ENCODE measurements at regions not wholly inside any gene's neighbourhood (a gene's known extent, or its start where the extent isn't known, plus 50 kb on each side); places are given as distances from the start of the nearest gene placed in this dataset.

GRCh38 chr1:232385221-232385620, 244.7 kb downstream of the SIPA1L2 start:
- DNase-seq (ENCODE audit: low read depth in 2 of 2), result peak in 1 of 2 donors; percentile 53

GRCh38 chr1:232384171-232384883, 245.6 kb downstream of the SIPA1L2 start:
- no peak for DNase-seq (ENCODE audit: low read depth in 2 of 2)

GRCh38 chr1:232383455-232384123, 246.3 kb downstream of the SIPA1L2 start:
- peak in 1 of 2 donors; percentile 5 for DNase-seq (ENCODE audit: low read depth in 2 of 2)

- DNase-seq (ENCODE audit: low read depth in 2 of 2), result no peak
Observed at GRCh38 chr1:232382671-232383070, 247.3 kb downstream of the SIPA1L2 start.

- no peak for DNase-seq (ENCODE audit: low read depth in 2 of 2)
Observed at GRCh38 chr1:232381394-232382100, 248.4 kb downstream of the SIPA1L2 start.

GRCh38 chr1:232380596-232380995, 249.3 kb downstream of the SIPA1L2 start:
- no peak for DNase-seq (ENCODE audit: low read depth in 2 of 2)

- no peak for DNase-seq (ENCODE audit: low read depth in 2 of 2)
Observed at GRCh38 chr1:232380131-232380530, 249.8 kb downstream of the SIPA1L2 start.

GRCh38 chr1:232379063-232379434, 250.9 kb downstream of the SIPA1L2 start:
- no peak for DNase-seq (ENCODE audit: low read depth in 2 of 2)

GRCh38 chr1:232378266-232379062, 251.5 kb downstream of the SIPA1L2 start:
- DNase-seq (ENCODE audit: low read depth in 2 of 2), result no peak

GRCh38 chr1:232377494-232377770, 252.5 kb downstream of the SIPA1L2 start:
- DNase-seq (ENCODE audit: low read depth in 2 of 2), result peak; percentile 79 to 86

GRCh38 chr1:232376632-232377493, 253.1 kb downstream of the SIPA1L2 start:
- peak in 1 of 2 donors; percentile 6 for DNase-seq (ENCODE audit: low read depth in 2 of 2)

GRCh38 chr1:232372841-232373440, 257.0 kb downstream of the SIPA1L2 start:
- DNase-seq (ENCODE audit: low read depth in 2 of 2), result peak; percentile 45 to 86

GRCh38 chr1:232372431-232372830, 257.5 kb downstream of the SIPA1L2 start:
- no peak for DNase-seq (ENCODE audit: low read depth in 2 of 2)

- no peak for DNase-seq (ENCODE audit: low read depth in 2 of 2)
Observed at GRCh38 chr1:232369451-232370296, 260.3 kb downstream of the SIPA1L2 start.

GRCh38 chr1:232368821-232369321, 261.1 kb downstream of the SIPA1L2 start:
- no peak for DNase-seq (ENCODE audit: low read depth in 2 of 2)

GRCh38 chr1:232367293-232367692, 262.6 kb downstream of the SIPA1L2 start:
- DNase-seq (ENCODE audit: low read depth in 2 of 2), result no peak

GRCh38 chr1:232364654-232365382, 265.1 kb downstream of the SIPA1L2 start:
- DNase-seq (ENCODE audit: low read depth in 2 of 2), result no peak

- no peak for DNase-seq (ENCODE audit: low read depth in 2 of 2)
Observed at GRCh38 chr1:232363008-232363407, 266.9 kb downstream of the SIPA1L2 start.

GRCh38 chr1:232357416-232357815, 272.5 kb downstream of the SIPA1L2 start:
- DNase-seq (ENCODE audit: low read depth in 2 of 2), result no peak
